ENCODE measurements at regions not wholly inside any gene's neighbourhood (a gene's known extent, or its start where the extent isn't known, plus 50 kb on each side); places are given as distances from the start of the nearest gene placed in this dataset.

- TF ChIP-seq CTCF (IDR thresholded peaks at IDR 0.05): no peak
- no peak for TF ChIP-seq EP300 (IDR thresholded peaks at IDR 0.05)
- TF ChIP-seq POLR2A (IDR thresholded peaks at IDR 0.05): no peak
- no peak for TF ChIP-seq POLR2AphosphoS5 (IDR thresholded peaks at IDR 0.05)
Observed at GRCh38 chr10:84029840-84030239, 109.5 kb upstream of the GHITM start.
